GM12873 (cell line): ENCODE measurements at regions not wholly inside any gene's neighbourhood (a gene's known extent, or its start where the extent isn't known, plus 50 kb on each side); places are given as distances from the start of the nearest gene placed in this dataset.

Experiments used
- CTCF ChIP-seq: IDR thresholded peaks from 2 replicates; pipeline ENCODE4 v1.5.1; 2012; ENCODE audit warnings: low read depth, mild to moderate bottlenecking, moderate library complexity, low read length, control low read depth; ENCODE audit not compliant: insufficient read depth; ENCODE audit errors: missing control alignments

- TF ChIP-seq CTCF = no peak
Measured at GRCh38 chr10:4316161-4316810, 509.7 kb upstream of the AKR1E2 start.

DNA sequence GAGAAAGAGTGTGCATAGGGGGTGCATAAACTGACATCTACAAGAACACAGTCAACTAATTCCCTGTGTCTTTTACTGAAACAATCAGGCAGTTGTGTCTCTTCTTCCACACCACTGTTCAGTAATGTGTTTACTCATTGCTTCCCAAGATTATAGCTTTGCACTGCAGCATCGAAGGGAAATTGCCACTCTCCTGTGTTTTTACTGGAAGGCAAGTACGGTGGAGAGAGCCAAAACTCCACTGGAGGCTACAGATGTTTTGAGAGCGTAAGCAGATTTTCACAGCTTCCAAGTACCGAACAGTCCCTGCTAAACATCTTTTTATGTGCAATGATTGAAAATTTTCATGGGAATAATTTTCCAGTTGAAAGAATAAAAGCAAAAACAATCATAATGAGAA is 510.5 kb upstream of the AKR1E2 start:
- TF ChIP-seq CTCF = no peak

- no peak for TF ChIP-seq CTCF
Measured at GRCh38 chr10:4313051-4313450, 513.0 kb upstream of the AKR1E2 start.

DNA sequence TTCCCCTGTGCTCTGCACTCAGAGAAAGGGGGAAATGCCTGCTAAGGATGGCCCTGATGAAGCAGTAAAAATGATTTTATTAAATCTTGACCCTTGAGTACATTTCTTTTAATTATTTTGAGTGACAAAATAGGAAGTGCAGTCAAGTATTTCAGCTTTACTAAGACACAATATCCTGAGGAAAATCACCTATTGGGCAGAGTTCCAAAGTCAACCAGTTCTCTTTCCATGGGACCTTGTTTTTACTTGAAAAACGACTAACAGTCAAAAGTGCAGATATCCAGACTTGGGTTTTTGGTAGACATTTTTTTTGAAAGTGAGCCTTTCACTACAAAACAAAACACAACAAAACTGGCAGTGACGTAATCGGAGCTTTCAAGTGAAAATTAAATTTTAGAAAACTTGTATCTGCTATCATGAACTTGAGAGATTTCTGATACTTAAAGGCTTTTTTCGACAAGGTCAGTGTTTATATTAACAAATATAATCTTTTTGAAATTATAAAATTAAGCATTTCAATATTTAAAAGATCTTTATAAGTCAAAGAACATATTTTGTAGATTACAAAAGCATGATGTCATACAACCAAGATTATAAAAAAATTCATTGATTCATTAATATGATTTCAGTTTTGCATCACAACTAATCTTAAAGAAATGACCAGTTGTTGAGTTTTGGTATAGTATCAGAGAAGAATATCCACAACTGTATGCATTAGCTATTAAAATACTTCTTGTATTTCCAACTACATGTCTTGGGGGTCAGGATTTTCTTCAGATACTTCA is 513.8 kb upstream of the AKR1E2 start:
- TF ChIP-seq CTCF = no peak

- no peak for TF ChIP-seq CTCF
Measured at GRCh38 chr10:4310172-4310571, 515.8 kb upstream of the AKR1E2 start.

DNA sequence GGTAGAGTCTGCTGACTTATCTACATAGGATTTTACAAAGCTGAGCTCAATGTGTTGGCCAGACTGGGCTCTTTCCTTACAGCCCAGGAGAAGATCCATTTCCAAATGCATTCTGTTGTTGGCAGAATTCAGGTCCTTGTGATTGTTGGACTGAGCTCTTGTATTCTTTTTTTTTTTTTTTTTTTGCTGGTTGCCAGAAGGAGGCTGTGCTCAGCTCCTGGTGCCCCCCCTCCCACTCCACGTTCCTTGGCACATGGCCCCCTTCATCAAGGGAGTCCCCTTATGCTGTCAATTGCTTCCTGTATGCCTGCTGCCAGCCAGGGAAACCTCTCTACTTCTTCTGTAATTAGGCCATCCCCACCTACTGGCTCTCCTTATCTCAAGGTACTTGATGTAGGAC is 518.1 kb upstream of the AKR1E2 start:
- TF ChIP-seq CTCF = no peak

DNA sequence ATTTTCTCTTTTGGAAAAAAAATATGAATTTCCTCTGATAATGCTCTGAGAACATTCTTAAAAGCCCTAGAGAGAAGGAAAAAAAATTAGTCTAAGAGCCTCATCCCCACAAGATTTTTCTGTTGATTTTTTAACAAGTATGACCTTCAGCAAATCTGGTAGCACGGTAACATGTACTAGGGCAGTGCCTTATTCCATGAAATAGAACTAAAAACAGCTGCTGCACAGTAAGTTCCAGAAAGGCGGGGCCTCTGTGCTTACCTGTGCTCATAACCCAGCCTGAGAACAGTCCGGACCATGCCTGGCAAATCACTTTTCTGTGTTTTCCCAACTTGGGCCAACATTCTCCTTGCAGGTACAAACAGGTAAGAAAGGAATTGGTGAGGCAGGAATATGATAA is 519.1 kb upstream of the AKR1E2 start:
- no peak for TF ChIP-seq CTCF
